Prostate gland (tissue), 2 donors: ENCODE measurements at regions not wholly inside any gene's neighbourhood (a gene's known extent, or its start where the extent isn't known, plus 50 kb on each side); places are given as distances from the start of the nearest gene placed in this dataset.

ENCODE experiments used
- DNase-seq: peaks from one replicate; pipeline ENCODE4 v3.0.0-alpha.2; 2019; ENCODE audit warnings: low spot score
- H3K27ac ChIP-seq, 2 donors: fragments of 200-600 bp; sonication (generic); 2 replicates each; pipeline ENCODE4 v1.5.1; 2017 to 2019
- H3K27me3 ChIP-seq: fragments of 200-600 bp; sonication (generic); replicated peaks from 2 replicates; pipeline ENCODE4 v1.5.1; 2019; ENCODE audit not compliant: insufficient read depth
- H3K36me3 ChIP-seq, 2 donors: fragments of 200-600 bp; sonication (generic); 1 replicate in 1 of 2; 2 replicates in 1 of 2; pipeline versions ENCODE4 v1.5.1 to v1.8.1; 2017 to 2019
- H3K4me1 ChIP-seq: fragments of 200-600 bp; sonication (generic); replicated peaks from 2 replicates; pipeline ENCODE4 v1.5.1; 2019
- H3K4me3 ChIP-seq, 2 donors: fragments of 200-600 bp; sonication (generic); 2 replicates each; pipeline ENCODE4 v1.5.1; 2017 to 2019
- H3K9me3 ChIP-seq: fragments of 200-600 bp; sonication (generic); 2 replicates; pipeline ENCODE4 v1.5.1; 2017
- CTCF ChIP-seq, 4 experiments: fragments of 200-600 bp in 2 of 4; fragments of 450-650 bp in 2 of 4; sonication (generic) in 2 of 4; IDR thresholded peaks; 1 replicate in 3 of 4; 2 replicates in 1 of 4; pipeline ENCODE4 v1.5.1; 2016 to 2019; ENCODE audit warnings: antibody characterized with exemption in 4 of 4, mild to moderate bottlenecking in 2 of 4, moderate library complexity in 2 of 4
- POLR2A ChIP-seq: fragments of 450-650 bp; IDR thresholded peaks from one replicate; pipeline ENCODE4 v1.6.1; 2016; ENCODE audit warnings: antibody characterized with exemption, mild to moderate bottlenecking
- POLR2AphosphoS5 ChIP-seq: sonication (generic); formaldehyde crosslinking; IDR thresholded peaks from one replicate; pipeline ENCODE4 v1.6.1; 2017; ENCODE audit warnings: antibody characterized with exemption
- WGBS: methylation state at CpG from one replicate; pipeline ENCODE4 v1.1.5; 2018; 5-methylcytosine and 5-hydroxymethylcytosine counted together
- intact Hi-C: fragments of 100-400 bp; cut with DNase I; formaldehyde crosslinking; loops from one replicate; pipeline ENCODE4 v1.14.2; 2022

- no peak for TF ChIP-seq POLR2AphosphoS5
- no peak for TF ChIP-seq POLR2A
- TF ChIP-seq CTCF (IDR thresholded peaks at IDR 0.05), result no peak
- H3K4me3 ChIP-seq, result no peak overlapping the region
- intact Hi-C loops, result no loop called here
- no peaks in the 10 kb centered on the region for H3K27me3 ChIP-seq
- H3K9me3 ChIP-seq, result no peaks in the 10 kb centered on the region
- 74% methylated on average over 5 of the region's 5 CpGs for WGBS
- no peaks in the 10 kb centered on the region for H3K36me3 ChIP-seq
- no peak overlapping the region for H3K27ac ChIP-seq
- no peak for DNase-seq
- no peaks in the 10 kb centered on the region for H3K4me1 ChIP-seq
These were observed 134.4 kb downstream of the OSR1 start for GRCh38 chr2:19224011-19224410.

DNA sequence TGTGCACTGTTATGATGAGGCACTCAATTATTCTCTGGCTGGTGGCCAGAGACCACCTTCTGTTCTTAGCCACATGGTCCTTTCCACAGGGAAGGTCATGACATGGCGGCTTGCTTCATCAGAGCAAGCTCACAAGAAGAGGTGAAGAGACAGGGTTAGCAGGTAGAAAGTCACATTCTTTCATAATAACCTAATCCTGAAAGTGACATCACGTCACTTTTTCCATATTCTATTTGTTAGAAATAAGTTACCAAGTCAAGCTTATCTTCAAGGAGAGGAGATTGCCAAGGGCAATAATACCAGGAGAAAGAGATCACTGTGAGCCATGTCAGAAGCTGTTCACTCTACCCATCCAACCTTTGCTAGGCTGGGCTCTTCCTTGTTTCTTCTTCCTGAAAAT, 139.4 kb downstream of the OSR1 start:
- 98% methylated on average over 2 of the region's 2 CpGs for WGBS
- no peak overlapping the region for H3K4me3 ChIP-seq
- H3K4me1 ChIP-seq, result no peaks in the 10 kb centered on the region
- intact Hi-C loops, result no loop called here
- H3K36me3 ChIP-seq, result no peaks in the 10 kb centered on the region
- no peak for DNase-seq
- no peak overlapping the region for H3K27ac ChIP-seq
- H3K9me3 ChIP-seq, result no peaks in the 10 kb centered on the region
- TF ChIP-seq POLR2AphosphoS5, result no peak
- H3K27me3 ChIP-seq, result no peaks in the 10 kb centered on the region

DNA sequence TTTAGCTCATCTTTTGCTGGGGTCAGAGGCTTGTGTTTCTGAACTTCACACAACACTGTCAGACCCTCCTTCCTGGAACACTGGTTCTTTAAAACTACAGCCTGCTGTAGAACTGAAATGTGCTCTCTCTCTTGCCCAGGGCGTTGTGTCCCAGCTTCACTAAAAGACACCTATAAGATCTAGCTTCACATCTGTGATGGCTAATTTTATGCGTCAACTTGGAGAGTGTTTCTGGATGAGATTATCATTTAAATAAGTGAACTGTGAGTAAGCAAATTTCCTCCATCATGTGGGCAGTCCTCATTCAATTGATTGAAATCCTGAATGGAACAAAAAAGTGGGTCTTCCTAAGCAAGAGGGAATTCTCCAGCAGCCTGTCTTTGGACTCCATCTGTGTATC, 140.3 kb downstream of the OSR1 start:
- Histone ChIP-seq H3K4me3 (no peak overlapping the region), H3K27ac (no peak overlapping the region), H3K36me3 (no peaks in the 10 kb centered on the region), H3K9me3 (no peaks in the 10 kb centered on the region), H3K27me3 (no peaks in the 10 kb centered on the region), H3K4me1 (no peaks in the 10 kb centered on the region)
- 94% methylated on average over 2 of the region's 2 CpGs for WGBS
- DNase-seq, result no peak
- intact Hi-C loops, result no loop called here
- TF ChIP-seq POLR2AphosphoS5 (no peak), CTCF (IDR thresholded peaks at IDR 0.05) (no peak), POLR2A (no peak)

- Histone ChIP-seq H3K27ac (no peak overlapping the region), H3K27me3 (no peaks in the 10 kb centered on the region), H3K36me3 (no peaks in the 10 kb centered on the region), H3K4me3 (no peak overlapping the region), H3K4me1 (no peaks in the 10 kb centered on the region), H3K9me3 (no peaks in the 10 kb centered on the region)
- intact Hi-C loops, result no loop called here
- TF ChIP-seq POLR2A (no peak), CTCF (IDR thresholded peaks at IDR 0.05) (no peak), POLR2AphosphoS5 (no peak)
- DNase-seq, result no peak
- 90% methylated on average over 2 of the region's 2 CpGs for WGBS
These were observed 141.5 kb downstream of the OSR1 start for GRCh38 chr2:19216676-19217602.

- no peaks in the 10 kb centered on the region for H3K36me3 ChIP-seq
- no peak overlapping the region for H3K4me3 ChIP-seq
- no peaks in the 10 kb centered on the region for H3K9me3 ChIP-seq
- H3K27me3 ChIP-seq, result no peaks in the 10 kb centered on the region
- TF ChIP-seq POLR2AphosphoS5, result no peak
- TF ChIP-seq CTCF (IDR thresholded peaks at IDR 0.05), result no peak
- no peak for TF ChIP-seq POLR2A
- H3K4me1 ChIP-seq, result no peaks in the 10 kb centered on the region
- intact Hi-C loops, result no loop called here
- no peak for DNase-seq
- 75% methylated on average over 2 of the region's 2 CpGs for WGBS
- no peak overlapping the region for H3K27ac ChIP-seq
These were observed 142.2 kb downstream of the OSR1 start for GRCh38 chr2:19216238-19216637.
